Left ventricle myocardium inferior (tissue), 1 donor: ENCODE measurements at regions not wholly inside any gene's neighbourhood (a gene's known extent, or its start where the extent isn't known, plus 50 kb on each side); places are given as distances from the start of the nearest gene placed in this dataset.

Experiments
- DNase-seq: peaks from one replicate; pipeline ENCODE4 v3.0.0-alpha.2; 2020
- H3K27ac ChIP-seq: fragments of 200-600 bp; replicated peaks from 2 replicates; pipeline ENCODE4 v1.8.0; 2021
- H3K27me3 ChIP-seq: fragments of 200-600 bp; 2 replicates; pipeline ENCODE4 v1.8.0; 2021; ENCODE audit warnings: low read depth
- H3K36me3 ChIP-seq: fragments of 200-600 bp; 2 replicates; pipeline ENCODE4 v1.8.0; 2021
- H3K4me1 ChIP-seq: fragments of 200-600 bp; 2 replicates; pipeline ENCODE4 v1.8.0; 2021
- H3K4me3 ChIP-seq: fragments of 200-600 bp; 2 replicates; pipeline ENCODE4 v1.8.0; 2021; ENCODE audit warnings: mild to moderate bottlenecking, moderate library complexity
- H3K9me3 ChIP-seq: fragments of 200-600 bp; replicated peaks from 2 replicates; pipeline ENCODE4 v1.8.0; 2021
- CTCF ChIP-seq: fragments of 200-600 bp; IDR thresholded peaks from 2 replicates; pipeline ENCODE4 v1.8.0; 2021; ENCODE audit warnings: antibody characterized with exemption, mild to moderate bottlenecking, borderline replicate concordance
- intact Hi-C: fragments of 100-400 bp; cut with micrococcal nuclease; formaldehyde crosslinking; loops from one replicate; pipeline ENCODE4 v1.11.0; 2022
- donor health status: DM: no; HTN: yes; CAD: no; lungs with severe emphysema.

- Histone ChIP-seq H3K27ac (no peak overlapping the region), H3K4me3 (no peak overlapping the region), H3K9me3 (no peaks in the 10 kb centered on the region), H3K4me1 (no peaks in the 10 kb centered on the region), H3K36me3 (no peaks in the 10 kb centered on the region), H3K27me3 (peaks cover 17% of the 10 kb centered on the region)
- no peak for TF ChIP-seq CTCF
- intact Hi-C loops: no loop called here
- no peak for DNase-seq
Observed at GRCh38 chr10:132480356-132480755, 57.2 kb upstream of the INPP5A start.

- Histone ChIP-seq H3K27ac (peak overlapping the region; percentile 51), H3K4me3 (no peak overlapping the region), H3K4me1 (no peaks in the 10 kb centered on the region), H3K9me3 (no peaks in the 10 kb centered on the region), H3K27me3 (peaks cover 17% of the 10 kb centered on the region), H3K36me3 (no peaks in the 10 kb centered on the region)
- TF ChIP-seq CTCF: no peak
- intact Hi-C loops: no loop called here
- no peak for DNase-seq
Observed at GRCh38 chr10:132481690-132482089, 55.9 kb upstream of the INPP5A start.

GRCh38 chr10:132482090-132482800, 55.3 kb upstream of the INPP5A start:
- H3K27me3 ChIP-seq: peaks cover 14% of the 10 kb centered on the region
- H3K4me1 ChIP-seq: no peaks in the 10 kb centered on the region
- no peak for DNase-seq

GRCh38 chr10:132483394-132483793, 54.2 kb upstream of the INPP5A start:
- Histone ChIP-seq H3K9me3 (no peaks in the 10 kb centered on the region), H3K27me3 (peaks cover 2% of the 10 kb centered on the region), H3K27ac (no peak overlapping the region), H3K4me3 (no peak overlapping the region), H3K4me1 (no peaks in the 10 kb centered on the region), H3K36me3 (no peaks in the 10 kb centered on the region)
- TF ChIP-seq CTCF: no peak
- intact Hi-C loops: no loop called here
- no peak for DNase-seq

More at GRCh38 chr10:132482090-132482800, 55.3 kb upstream of the INPP5A start:
- H3K4me3 ChIP-seq: no peak overlapping the region
- intact Hi-C loops: no loop called here
- peak overlapping the region; percentile 51 for H3K27ac ChIP-seq
- no peaks in the 10 kb centered on the region for H3K36me3 ChIP-seq
- no peak for TF ChIP-seq CTCF
- H3K9me3 ChIP-seq: no peaks in the 10 kb centered on the region

- no peaks in the 10 kb centered on the region for H3K9me3 ChIP-seq
- H3K4me1 ChIP-seq: no peaks in the 10 kb centered on the region
- intact Hi-C loops: no loop called here
- H3K36me3 ChIP-seq: no peaks in the 10 kb centered on the region
- no peak overlapping the region for H3K4me3 ChIP-seq
- DNase-seq: no peak
- no peak for TF ChIP-seq CTCF
- no peak overlapping the region for H3K27ac ChIP-seq
- no peaks in the 10 kb centered on the region for H3K27me3 ChIP-seq
Observed at GRCh38 chr10:132484922-132485321, 52.7 kb upstream of the INPP5A start.
